DMS53 (cell line): ENCODE measurements at regions not wholly inside any gene's neighbourhood (a gene's known extent, or its start where the extent isn't known, plus 50 kb on each side); places are given as distances from the start of the nearest gene placed in this dataset.
A peak's percentile ranks its signal among the peaks of the same experiment; 100 is the strongest.
"Not testable (repeated sequence)": the region's sequence is repeated elsewhere in the genome, so short reads cannot be mapped to it uniquely, and the experiment has no call there.

ENCODE experiments used
- DNase-seq: peaks from one replicate; lab custom pipeline; 2025; lab: John Stamatoyannopoulos, UW

GRCh38 chr15:23750179-23750578 lies 63.1 kb upstream of the NDN start:
- no peak for DNase-seq

- DNase-seq = no peak
Observed at GRCh38 chr15:23750776-23751175, 63.7 kb upstream of the NDN start.

- DNase-seq = no peak
Observed at GRCh38 chr15:23753248-23753647, 66.1 kb upstream of the NDN start.

GRCh38 chr15:23758891-23759290 lies 71.8 kb upstream of the NDN start:
- no peak for DNase-seq

DNA sequence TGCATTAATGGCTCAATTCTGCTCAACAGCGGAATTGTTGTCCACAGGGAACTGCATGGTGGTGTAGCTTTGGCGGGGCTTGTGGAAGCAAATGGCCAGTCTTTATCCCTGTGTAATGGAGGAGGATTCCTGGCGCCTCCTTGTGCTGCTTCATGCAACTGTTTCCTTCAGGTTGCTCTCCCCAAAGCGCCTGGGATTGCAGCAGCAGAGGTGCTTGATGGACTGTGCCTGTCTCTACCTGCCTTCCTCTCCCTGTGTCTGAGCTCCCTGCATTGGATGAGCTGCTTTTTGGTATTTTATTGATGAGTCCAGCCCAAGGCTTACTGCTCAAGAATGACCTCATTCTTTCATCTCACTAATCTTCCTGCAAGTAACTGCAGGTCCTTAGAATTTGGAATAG lies 72.9 kb upstream of the NDN start:
- DNase-seq = no peak

- no peak for DNase-seq
Observed at GRCh38 chr15:23761386-23761785, 74.3 kb upstream of the NDN start.

DNA sequence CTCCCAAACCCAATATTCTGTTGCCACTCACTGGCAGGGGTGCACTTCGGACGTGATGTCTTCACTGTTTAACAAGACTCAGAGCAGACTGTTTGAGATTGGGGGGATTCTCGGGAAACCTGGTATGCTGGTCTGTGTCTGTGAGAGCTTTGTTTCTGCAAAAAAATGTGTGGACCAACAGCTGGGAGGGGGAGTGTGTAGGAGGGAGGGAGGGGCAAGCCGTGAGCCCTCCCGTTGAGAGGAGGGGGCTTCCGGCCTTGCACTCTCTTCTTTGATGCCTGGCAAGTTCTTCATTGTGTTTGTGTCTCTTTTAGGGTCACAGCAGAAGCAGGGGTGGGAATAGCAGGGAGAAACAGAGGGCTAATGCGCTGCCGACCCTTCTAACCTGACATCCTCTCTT lies 74.9 kb upstream of the NDN start:
- DNase-seq = no peak

- DNase-seq = no peak
Observed at GRCh38 chr15:23763021-23763420, 75.9 kb upstream of the NDN start.

DNA sequence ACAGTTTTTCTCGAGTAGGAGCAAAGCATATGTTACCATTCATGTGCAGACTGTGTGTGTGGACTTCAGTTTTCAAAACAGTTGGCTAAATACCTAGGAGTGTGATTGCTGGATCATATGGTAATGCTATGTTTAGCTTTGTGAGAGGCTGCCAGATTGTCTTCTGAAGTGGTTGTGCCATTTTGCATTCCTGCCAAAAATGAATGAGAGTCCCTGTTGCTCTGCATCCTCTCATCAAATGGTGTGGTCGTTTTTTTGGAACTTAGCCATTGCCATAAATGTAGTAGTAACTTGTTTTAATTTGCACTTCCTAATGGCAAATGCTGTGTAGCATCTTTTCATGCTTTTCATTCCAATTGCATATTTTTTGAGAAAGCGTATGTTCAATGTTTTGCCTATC lies 77.2 kb upstream of the NDN start:
- no peak for DNase-seq

- no peak for DNase-seq
Observed at GRCh38 chr15:23764716-23765115, 77.6 kb upstream of the NDN start.

- DNase-seq = not testable (repeated sequence)
Observed at GRCh38 chr15:23766779-23767178, 79.7 kb upstream of the NDN start.

- DNase-seq = no peak
Observed at GRCh38 chr15:23773093-23773492, 86.0 kb upstream of the NDN start.

DNA sequence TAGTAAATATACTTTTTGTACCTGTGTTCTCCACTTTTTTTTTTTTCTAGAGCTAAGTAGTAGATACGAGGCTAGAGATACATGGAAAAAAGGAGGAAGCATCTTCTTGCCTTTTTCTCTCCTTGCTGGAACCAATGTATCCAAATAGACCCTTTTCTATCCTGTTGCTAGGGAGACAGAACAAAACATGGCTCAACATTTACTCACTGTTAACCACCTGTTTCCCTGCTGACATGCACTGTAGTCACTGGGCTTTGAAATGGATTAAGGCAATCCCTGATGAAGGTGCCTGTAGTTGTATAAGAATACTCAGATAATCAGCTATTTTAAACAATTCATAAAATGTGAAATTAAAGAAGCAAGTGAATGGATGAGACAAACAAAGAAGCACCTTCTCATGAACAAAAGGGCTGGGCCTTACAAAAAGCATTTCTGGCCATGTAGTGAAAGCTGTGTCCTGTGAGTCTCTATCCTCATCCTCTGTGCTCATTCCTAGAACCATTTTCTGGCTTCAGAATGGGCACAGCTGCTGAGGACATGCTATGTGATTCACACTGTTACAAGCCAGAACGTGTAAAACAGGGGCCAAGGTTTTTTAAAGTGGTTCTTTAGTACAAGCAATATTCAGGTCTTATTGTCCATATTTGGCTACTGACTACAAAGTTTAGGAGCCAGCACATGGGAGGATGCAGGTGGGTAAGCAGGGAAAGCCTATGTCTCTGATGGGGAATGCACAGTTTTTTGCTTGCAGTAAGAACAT lies 100.4 kb upstream of the NDN start:
- no peak for DNase-seq

- no peak for DNase-seq
Observed at GRCh38 chr15:23793191-23793680, 106.1 kb upstream of the NDN start.

DNA sequence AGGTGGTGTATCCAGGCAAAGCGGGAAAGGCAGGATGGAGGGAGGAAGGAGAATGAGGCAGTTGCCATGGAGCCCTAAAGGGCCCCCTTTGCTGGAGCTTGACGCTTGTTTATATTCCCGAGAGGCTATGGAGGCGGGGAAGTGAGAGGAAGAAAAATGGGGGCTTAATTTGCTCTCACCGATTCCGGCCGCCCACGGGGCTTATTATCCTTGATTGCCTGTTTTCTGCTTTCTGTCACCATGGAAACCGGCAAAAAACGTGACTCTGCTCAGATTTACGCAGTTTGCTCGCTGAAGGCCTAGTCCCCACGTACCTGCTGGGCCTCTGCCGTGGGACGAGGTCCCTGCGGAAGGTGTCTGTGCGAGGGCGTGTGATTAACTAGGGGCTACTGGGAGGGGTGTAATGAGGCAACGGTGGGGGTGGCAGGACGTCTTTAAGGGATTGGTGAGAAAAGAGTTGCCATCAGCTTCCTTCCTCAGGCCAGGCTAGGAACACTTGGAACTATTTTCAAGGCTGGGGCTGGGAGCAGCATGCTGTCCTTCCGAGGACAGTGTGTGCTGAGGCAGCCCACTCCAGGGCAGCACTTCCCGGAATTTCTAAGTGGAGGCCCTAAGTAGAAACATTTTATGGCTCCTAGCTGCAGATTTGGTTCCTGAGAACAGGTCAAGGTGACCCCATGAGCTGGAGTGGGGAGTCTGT lies 110.8 kb upstream of the NDN start:
- DNase-seq = peak; percentile 2

GRCh38 chr15:23801881-23802280 lies 114.8 kb upstream of the NDN start:
- no peak for DNase-seq

GRCh38 chr15:23802896-23803435 lies 115.9 kb upstream of the NDN start:
- not testable (repeated sequence) for DNase-seq

GRCh38 chr15:23806980-23807379 lies 119.9 kb upstream of the NDN start:
- no peak for DNase-seq

DNA sequence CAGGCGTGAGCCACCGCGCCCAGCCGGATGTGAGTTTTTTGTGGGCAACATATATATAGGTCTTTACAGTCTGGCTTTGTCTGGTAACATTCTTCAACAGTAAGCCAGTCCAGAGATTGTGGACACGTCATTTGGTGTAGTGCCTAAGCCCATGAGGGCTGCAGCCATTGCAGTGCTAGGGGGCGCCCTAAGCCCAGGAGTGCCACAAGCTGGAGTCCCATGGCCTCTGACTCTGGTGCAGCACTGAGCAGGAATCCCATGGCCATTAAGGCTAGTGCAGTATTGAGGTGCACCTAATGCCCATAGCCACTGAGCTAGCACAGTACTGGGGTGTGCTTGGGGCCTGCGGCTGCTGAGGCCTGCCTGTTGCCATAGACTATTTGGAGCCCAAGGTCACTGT lies 136.4 kb upstream of the NDN start:
- DNase-seq = peak; percentile 13

GRCh38 chr15:23828786-23829185 lies 141.7 kb upstream of the NDN start:
- DNase-seq = no peak

DNA sequence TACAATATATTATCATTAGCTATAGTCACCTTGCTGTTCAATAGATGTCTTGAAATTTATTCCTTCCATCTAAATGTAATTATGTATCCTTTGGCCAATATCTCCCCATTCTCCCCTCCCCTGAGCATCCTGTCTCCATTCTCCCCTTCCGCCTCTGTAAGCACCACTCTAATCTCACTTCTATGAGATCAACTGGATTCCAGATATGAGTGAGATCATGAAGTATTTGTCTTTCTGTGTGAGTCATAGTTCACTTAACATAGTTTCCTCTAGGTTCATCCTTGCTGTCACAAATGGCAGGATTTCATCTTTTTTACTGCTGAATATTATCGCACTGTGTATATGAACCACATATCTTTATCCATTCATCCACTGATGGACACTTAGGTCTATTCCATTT lies 148.8 kb upstream of the NDN start:
- DNase-seq = peak; percentile 25

DNA sequence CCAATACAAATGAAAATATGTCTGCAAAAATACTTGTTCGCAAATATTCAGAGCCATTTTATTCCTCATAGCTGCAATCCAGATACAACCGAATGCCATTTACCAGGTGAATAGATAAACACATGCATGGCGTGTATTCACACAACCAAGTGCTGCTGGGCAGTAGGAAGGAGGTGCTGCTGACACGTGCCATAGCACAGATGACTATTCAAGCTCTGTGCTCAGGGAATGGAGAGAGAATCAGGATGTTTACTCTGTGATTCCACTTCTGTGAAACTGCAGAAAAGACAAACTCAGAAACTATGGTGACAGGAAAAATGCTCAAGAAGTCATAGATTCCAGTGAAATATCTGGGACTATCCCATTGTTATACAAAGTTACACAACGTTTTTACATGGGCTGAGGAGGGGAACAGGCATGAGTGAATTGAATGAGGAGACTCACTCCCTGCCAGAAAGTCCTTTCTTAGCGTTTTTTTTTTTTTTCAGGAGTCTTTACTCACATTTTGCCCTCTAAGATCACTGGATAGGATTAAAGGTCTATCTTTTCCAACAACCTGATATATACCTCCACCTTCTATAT lies 152.9 kb upstream of the NDN start:
- no peak for DNase-seq

DNA sequence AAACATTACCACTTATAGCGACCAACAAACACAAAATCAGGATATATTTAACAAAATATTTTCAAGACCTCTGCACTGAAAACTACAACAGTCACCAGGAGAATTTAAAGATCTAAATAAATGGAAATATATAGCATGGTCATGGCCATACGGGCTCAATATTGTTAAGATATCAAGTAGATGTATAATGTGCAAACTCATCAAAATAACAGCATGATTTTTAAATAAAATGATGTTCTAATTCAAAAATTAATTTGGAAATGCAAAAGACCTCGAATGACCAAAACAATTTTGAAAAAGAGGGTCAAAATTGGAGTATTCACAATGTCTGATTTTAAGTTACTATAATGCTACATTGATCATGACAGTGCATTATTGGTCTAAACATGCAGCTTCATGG lies 159.1 kb upstream of the NDN start:
- DNase-seq = no peak
